ENCODE measurements at regions not wholly inside any gene's neighbourhood (a gene's known extent, or its start where the extent isn't known, plus 50 kb on each side); places are given as distances from the start of the nearest gene placed in this dataset.

- no peak overlapping the region for H3K9ac ChIP-seq (ENCODE audit: extremely low read depth, low read length, poor library complexity, severe bottlenecking)
- Mint-ChIP-seq H3K36me3 (ENCODE audit: low read depth) (no peaks in the 10 kb centered on the region), H3K27ac (no peak overlapping the region), H3K4me1 (no peaks in the 10 kb centered on the region), H3K4me3 (no peak overlapping the region), H3K9me3 (peaks cover 24% of the 10 kb centered on the region), H3K27me3 (ENCODE audit: insufficient read depth) (no peaks in the 10 kb centered on the region)
- no peaks in the 10 kb centered on the region for H3K4me1 ChIP-seq (ENCODE audit: control insufficient read depth, insufficient read depth, low read length)
- H3K9me3 ChIP-seq (ENCODE audit: control insufficient read depth, low read length) = peaks cover 10% of the 10 kb centered on the region
- no peak for DNase-seq
- no peak overlapping the region for H3K27ac ChIP-seq (ENCODE audit: low read depth, low read length)
- H3K36me3 ChIP-seq (ENCODE audit: control insufficient read depth, insufficient read depth, low read length) = no peaks in the 10 kb centered on the region
- no peaks in the 10 kb centered on the region for H3K27me3 ChIP-seq (ENCODE audit: control insufficient read depth, insufficient read depth, low read length, poor library complexity, severe bottlenecking)
- no peak overlapping the region for H3K4me3 ChIP-seq (ENCODE audit: low read length)
- TF ChIP-seq CTCF (conservative IDR thresholded peaks at IDR 0.05) = no peak
- 83 to 86% methylated on average over 17 to 28 of the region's 28 CpGs for WGBS, 2 experiments (ENCODE audit: insufficient coverage in 1 of 2, insufficient read length in 1 of 2)
Observed at GRCh38 chr9:134533850-134534588, 107.6 kb upstream of the COL5A1 start.

- no peaks in the 10 kb centered on the region for H3K4me1 ChIP-seq (ENCODE audit: control insufficient read depth, insufficient read depth, low read length)
- WGBS, 2 experiments (ENCODE audit: insufficient coverage in 1 of 2, insufficient read length in 1 of 2) = 89 to 90% methylated on average over 6 to 12 of the region's 12 CpGs
- Mint-ChIP-seq H3K4me3 (no peak overlapping the region), H3K9me3 (peaks cover 19% of the 10 kb centered on the region), H3K27me3 (ENCODE audit: insufficient read depth) (no peaks in the 10 kb centered on the region), H3K27ac (no peak overlapping the region), H3K36me3 (ENCODE audit: low read depth) (no peaks in the 10 kb centered on the region), H3K4me1 (no peaks in the 10 kb centered on the region)
- H3K27ac ChIP-seq (ENCODE audit: low read depth, low read length) = no peak overlapping the region
- no peaks in the 10 kb centered on the region for H3K27me3 ChIP-seq (ENCODE audit: control insufficient read depth, insufficient read depth, low read length, poor library complexity, severe bottlenecking)
- no peak for DNase-seq
- no peak overlapping the region for H3K4me3 ChIP-seq (ENCODE audit: low read length)
- H3K9me3 ChIP-seq (ENCODE audit: control insufficient read depth, low read length) = peaks cover 10% of the 10 kb centered on the region
- TF ChIP-seq CTCF (conservative IDR thresholded peaks at IDR 0.05) = no peak
- no peak overlapping the region for H3K9ac ChIP-seq (ENCODE audit: extremely low read depth, low read length, poor library complexity, severe bottlenecking)
- H3K36me3 ChIP-seq (ENCODE audit: control insufficient read depth, insufficient read depth, low read length) = no peaks in the 10 kb centered on the region
Observed at GRCh38 chr9:134534661-134535080, 106.9 kb upstream of the COL5A1 start.

GRCh38 chr9:134535171-134535570 lies 106.4 kb upstream of the COL5A1 start:
- Mint-ChIP-seq H3K36me3 (ENCODE audit: low read depth) (no peaks in the 10 kb centered on the region), H3K4me3 (no peak overlapping the region), H3K9me3 (peaks cover 16% of the 10 kb centered on the region), H3K27me3 (ENCODE audit: insufficient read depth) (no peaks in the 10 kb centered on the region), H3K27ac (no peak overlapping the region), H3K4me1 (no peaks in the 10 kb centered on the region)
- Histone ChIP-seq H3K4me3 (ENCODE audit: low read length) (no peak overlapping the region), H3K9ac (ENCODE audit: extremely low read depth, low read length, poor library complexity, severe bottlenecking) (no peak overlapping the region), H3K36me3 (ENCODE audit: control insufficient read depth, insufficient read depth, low read length) (no peaks in the 10 kb centered on the region), H3K4me1 (ENCODE audit: control insufficient read depth, insufficient read depth, low read length) (no peaks in the 10 kb centered on the region), H3K27me3 (ENCODE audit: control insufficient read depth, insufficient read depth, low read length, poor library complexity, severe bottlenecking) (no peaks in the 10 kb centered on the region), H3K9me3 (ENCODE audit: control insufficient read depth, low read length) (peaks cover 8% of the 10 kb centered on the region), H3K27ac (ENCODE audit: low read depth, low read length) (no peak overlapping the region)
- no peak for TF ChIP-seq CTCF (conservative IDR thresholded peaks at IDR 0.05)
- 94 to 97% methylated on average over 9 of the region's 9 CpGs for WGBS, 2 experiments (ENCODE audit: insufficient coverage in 1 of 2, insufficient read length in 1 of 2)
- DNase-seq = no peak

All from endodermal cell (in vitro differentiated cells).